ENCODE measurements at regions not wholly inside any gene's neighbourhood (a gene's known extent, or its start where the extent isn't known, plus 50 kb on each side); places are given as distances from the start of the nearest gene placed in this dataset.
"Not testable (repeated sequence)": the region's sequence is repeated elsewhere in the genome, so short reads cannot be mapped to it uniquely, and the experiment has no call there.

GRCh38 chr7:32729335-32729675 lies 162.3 kb downstream of the KBTBD2 start:
- not testable (repeated sequence) for TF ChIP-seq FOXA1 (IDR thresholded peaks at IDR 0.05); FOXK2 (IDR thresholded peaks at IDR 0.05); NFRKB (IDR thresholded peaks at IDR 0.05); SP1 (IDR thresholded peaks at IDR 0.05); ZNF384 (IDR thresholded peaks at IDR 0.05); ELF4 (IDR thresholded peaks at IDR 0.05); FOXM1 (IDR thresholded peaks at IDR 0.05; ENCODE audit: borderline replicate concordance); LEF1 (IDR thresholded peaks at IDR 0.05; ENCODE audit: borderline replicate concordance); BHLHE40 (IDR thresholded peaks at IDR 0.05; ENCODE audit: borderline replicate concordance); SUZ12 (IDR thresholded peaks at IDR 0.05); HDGF (IDR thresholded peaks at IDR 0.05; ENCODE audit: borderline replicate concordance); CTBP1 (IDR thresholded peaks at IDR 0.05; ENCODE audit: borderline replicate concordance); TARDBP (IDR thresholded peaks at IDR 0.05)
- TF ChIP-seq, protein P1, sequence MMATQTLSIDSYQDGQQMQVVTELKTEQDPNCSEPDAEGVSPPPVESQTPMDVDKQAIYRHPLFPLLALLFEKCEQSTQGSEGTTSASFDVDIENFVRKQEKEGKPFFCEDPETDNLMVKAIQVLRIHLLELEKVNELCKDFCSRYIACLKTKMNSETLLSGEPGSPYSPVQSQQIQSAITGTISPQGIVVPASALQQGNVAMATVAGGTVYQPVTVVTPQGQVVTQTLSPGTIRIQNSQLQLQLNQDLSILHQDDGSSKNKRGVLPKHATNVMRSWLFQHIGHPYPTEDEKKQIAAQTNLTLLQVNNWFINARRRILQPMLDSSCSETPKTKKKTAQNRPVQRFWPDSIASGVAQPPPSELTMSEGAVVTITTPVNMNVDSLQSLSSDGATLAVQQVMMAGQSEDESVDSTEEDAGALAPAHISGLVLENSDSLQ (IDR thresholded peaks at IDR 0.05): not testable (repeated sequence)
